ENCODE measurements at regions not wholly inside any gene's neighbourhood (a gene's known extent, or its start where the extent isn't known, plus 50 kb on each side); places are given as distances from the start of the nearest gene placed in this dataset. TPM values are rescaled to one million over a fixed set of nuclear protein-coding genes. Genes with fewer than 3 reads are reported as not detected.
A peak's percentile ranks its signal among the peaks of the same experiment; 100 is the strongest.
"Not testable (repeated sequence)": the region's sequence is repeated elsewhere in the genome, so short reads cannot be mapped to it uniquely, and the experiment has no call there.

DNA sequence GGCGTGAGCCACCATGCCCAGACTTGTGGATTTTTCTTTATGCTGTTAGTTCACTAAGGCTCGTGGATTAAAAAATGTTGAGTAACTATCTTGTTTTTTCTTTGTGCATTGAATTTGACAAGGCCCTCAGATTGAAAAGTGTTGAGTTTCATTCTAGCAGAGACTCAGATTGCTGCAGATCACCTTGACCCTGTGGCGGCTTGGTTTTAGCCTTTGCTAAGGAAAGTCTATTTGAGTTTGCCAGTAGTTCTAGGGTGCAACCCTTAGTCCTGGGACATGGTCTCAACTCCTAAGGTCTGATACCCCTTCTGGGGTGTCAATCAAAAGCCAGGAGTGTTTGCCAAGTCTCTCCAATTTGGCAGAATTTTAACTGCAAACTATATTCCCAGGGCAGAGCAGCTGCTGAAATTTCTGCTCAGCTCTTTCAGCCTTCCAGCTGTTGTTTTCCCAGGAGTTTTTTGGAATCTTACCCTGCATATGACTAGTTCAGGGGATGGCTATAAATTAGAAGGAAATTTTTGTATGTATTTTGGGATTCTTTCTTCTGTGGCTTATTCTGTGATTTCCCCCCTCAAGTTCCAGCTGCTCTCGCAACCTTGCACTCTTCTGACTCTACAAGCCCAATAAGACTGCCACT, 84.3 kb upstream of the HAND1 start:
- no peak for DNase-seq (ENCODE audit: low read depth in 2 of 3, low spot score in 2 of 3)

DNA sequence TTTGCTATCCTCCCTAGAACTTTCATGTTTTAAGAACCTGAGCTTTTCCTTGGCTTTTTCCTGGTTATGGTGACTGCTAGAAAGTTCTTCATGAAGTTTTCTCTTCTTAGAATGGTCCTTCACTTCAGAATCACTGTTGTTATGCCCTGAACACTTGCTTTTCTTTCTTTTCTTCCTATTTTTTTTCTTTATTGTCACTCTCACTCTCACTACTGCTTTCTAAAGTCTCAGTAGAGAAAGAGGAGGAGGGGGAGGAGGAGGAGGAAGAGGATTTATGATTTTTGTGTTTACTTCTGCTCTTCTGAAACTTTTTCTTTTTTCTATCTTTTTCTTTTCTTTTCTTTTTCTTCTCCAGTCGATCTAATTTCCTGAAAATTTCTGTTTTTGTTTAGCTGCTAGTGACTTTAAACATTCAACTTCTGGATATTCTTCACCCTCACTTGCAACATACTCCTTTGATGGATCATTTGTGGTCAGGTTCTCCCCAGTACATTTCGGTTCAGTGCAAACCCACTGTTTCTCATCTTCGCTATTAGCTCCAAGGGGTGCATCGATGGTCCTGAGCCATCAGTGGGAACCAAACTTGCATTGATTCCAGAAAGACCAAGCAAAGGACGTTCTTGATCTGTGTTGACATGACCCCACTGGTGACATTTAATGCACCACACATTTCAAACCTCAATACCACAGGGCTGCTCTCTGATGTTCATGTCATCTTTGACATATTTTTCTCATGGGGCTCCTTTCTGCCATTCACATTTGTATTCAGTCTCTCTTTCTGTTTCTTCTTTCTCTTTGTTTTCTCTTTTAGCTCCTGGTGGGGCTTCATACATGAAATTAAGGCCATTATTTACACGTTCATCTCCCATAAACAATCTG, 81.6 kb upstream of the HAND1 start:
- no peak for DNase-seq (ENCODE audit: low read depth in 2 of 3, low spot score in 2 of 3)

DNA sequence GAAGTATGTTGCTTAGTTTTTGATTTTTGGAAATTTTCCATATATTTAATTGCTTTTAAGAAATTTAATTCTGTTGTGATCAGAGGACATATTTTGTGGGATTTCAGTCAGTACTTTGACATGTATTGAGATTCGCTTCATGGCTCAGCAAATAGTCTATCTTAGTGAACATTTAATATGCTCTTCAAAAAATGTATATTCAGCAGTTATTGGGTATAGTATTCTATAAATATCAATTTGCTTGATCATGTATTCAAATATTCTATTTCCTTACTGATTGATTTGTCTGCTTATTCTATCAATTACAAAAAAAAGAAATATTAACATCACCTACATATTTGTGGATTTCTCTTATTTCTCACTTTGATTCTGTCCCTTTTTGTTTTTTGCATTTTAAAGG, 79.5 kb upstream of the HAND1 start:
- DNase-seq (ENCODE audit: low read depth in 2 of 3, low spot score in 2 of 3), result no peak

DNA sequence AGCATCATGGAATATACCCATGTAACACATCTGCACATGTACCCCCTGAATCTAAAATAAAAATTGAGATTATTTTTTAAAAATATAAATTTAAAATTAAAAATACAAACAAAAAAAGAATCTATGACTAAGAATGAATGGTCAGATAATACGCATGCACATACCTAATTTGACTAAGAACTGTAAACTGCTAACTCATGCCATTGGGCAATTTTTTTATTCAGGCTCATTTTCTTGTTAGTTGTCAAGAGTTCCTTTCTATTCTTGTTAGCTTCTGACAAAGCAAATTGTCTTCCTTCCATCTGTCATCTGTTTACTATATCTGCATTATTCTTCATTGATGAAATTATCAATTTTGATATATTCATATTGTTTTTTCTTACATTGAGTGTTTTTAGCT, 69.5 kb upstream of the HAND1 start:
- peak in 1 of 3 donors; percentile 12 for DNase-seq (ENCODE audit: low read depth in 2 of 3, low spot score in 2 of 3)

DNA sequence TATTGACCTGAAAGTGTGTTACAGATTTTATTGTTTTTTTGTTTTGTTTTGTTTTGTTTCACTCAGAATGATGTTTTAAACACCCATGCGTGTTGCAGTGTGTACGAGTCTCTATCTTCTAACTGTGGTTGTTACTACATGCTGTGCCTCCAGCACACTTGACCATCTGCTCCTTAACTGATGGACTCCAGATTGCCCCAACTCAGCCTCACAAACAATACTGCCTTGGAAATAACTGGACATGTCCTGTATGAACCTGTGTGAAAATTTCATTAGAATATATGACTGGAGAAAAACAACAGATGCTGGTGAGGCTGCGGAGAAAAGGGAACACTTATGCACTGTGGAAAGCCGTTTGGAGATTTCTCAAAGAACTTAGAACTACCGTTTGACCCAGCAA, 68.7 kb upstream of the HAND1 start:
- no peak for DNase-seq (ENCODE audit: low read depth in 2 of 3, low spot score in 2 of 3)

DNA sequence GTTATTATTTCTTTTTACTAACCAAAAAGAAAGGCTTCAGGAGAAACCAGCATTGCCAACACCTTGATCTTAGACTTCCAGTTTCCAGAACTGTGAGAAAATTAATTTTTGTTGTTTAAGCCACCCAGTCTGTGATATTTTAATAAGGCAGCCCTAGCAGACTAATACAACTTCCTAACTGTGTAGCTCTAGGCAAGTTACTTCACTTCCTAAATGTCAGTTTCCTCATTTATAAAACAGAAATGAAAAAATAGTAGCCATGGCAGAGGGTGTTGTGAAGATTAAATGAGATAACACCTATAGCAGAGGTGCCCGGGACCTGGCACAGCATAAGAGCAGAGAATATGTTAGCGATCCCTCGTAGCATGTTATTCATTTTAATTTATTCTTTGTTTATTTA, 66.6 kb upstream of the HAND1 start:
- no peak for DNase-seq (ENCODE audit: low read depth in 2 of 3, low spot score in 2 of 3)

DNA sequence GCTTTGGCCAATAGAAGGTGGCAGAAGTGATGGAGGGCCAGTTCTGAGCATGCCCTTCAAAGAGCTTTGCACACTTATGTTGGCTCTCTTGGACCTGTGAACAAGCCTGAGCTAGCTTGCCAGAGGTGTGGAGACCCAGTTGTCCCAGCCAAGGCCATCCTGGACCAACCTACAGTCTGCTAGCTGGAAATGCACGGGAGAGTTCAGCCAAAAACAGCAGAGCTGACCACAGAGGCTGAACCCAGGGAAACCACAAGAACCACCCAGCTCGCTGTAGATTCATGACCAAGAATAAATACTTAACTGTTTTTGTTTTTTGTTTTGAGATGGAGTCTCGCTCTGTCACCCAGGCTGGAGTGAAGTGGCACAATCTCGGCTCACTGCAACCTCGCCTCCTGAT, 65.4 kb upstream of the HAND1 start:
- DNase-seq (ENCODE audit: low read depth in 2 of 3, low spot score in 2 of 3), result no peak

DNA sequence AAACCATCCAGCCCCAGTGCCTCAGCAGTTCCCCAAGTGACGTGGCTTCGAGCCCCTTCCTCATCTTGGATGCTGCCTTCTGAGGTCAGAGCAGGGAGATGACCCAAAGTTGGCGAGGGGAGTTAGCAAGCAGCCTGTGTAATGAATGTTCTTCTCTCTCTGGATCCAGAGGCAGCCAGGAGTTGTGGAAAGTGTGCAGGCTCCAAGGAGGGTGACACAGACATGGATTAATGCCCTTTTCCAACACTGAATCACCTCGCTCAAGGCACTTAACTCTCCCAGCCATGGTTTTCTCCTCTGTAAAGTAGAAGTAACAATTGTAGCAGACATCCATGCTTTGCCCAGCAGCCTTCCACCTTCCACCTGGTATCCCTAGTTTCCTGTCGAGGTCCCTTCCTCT, 64.6 kb upstream of the HAND1 start:
- DNase-seq (ENCODE audit: low read depth in 2 of 3, low spot score in 2 of 3), result no peak

DNA sequence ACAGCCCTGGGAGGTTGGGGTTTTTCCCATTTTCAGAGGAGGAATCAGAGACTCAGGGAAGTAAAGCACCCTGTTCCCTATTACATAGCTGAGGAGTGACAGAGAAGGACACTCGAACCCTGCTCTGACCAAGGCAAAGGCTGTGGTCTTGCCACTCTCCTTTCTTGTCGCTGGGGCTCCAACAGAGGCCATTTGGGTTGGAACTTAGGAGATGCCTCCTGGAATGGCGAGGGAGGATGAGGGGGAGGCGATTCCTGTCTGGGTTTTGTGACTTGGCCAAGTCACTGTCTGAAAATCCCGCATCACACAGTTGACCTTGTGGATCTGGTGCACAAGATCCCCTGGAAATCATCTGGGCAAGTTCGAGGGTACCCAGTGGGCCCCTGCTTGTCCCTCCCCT, 64.0 kb upstream of the HAND1 start:
- no peak for DNase-seq (ENCODE audit: low read depth in 2 of 3, low spot score in 2 of 3)

DNA sequence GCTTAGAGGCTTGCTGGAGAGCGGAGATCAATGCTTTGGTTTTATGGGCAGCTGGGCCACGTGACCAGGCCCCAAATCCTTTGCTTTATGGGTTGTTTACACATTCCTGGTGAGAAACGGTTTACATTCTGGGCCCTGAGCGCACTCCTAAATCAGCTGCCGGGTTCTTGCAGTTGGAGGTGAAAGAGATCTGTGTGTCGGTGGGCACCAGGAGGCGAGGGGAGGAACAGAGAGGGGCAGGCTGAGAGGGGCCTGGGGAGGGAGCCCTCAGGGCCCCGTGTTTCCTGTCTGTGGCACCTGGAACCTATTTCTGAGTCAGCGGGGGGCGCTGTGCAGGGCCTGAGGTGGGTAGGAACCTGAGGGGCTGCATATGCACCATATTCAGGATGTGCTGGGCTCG, 63.5 kb upstream of the HAND1 start:
- DNase-seq (ENCODE audit: low read depth in 2 of 3, low spot score in 2 of 3), result no peak

DNA sequence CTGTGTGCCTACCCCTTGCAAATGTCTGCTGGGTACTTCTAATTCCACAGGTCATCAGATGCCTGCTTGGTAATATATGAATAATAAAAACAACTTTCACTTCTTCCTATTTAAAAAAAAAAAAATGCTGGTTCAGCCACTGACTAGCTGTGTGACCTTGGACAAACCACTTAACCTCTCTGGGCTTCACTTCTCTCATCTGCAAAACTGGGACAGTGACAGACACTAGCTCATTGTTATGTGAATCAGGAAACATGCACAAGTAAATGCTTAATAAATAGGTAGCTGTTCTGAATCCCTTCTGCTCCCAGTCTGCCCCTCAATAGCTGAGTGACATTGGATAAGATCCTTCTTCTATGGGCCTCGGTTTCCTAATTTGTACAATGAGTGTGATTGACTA, 62.6 kb upstream of the HAND1 start:
- no peak for DNase-seq (ENCODE audit: low read depth in 2 of 3, low spot score in 2 of 3)

DNA sequence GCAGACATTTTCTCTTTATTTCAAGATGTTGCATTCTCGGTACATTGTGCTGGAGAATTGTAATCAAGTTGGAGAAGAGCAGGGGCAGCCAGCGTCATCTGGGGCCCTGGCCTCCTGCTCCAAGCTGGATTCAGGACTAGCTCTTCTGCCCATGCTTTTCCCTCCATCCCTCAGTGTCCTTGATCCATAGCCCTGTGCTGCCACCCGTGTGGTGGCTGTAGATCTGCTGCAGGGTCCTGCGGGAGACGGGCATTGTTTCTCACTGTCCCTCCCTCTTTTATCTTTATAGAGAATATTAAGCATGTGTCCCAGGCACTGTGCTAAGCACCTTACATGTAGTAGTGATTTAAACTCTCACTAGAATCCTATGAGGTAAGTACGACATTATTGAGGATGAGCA, 60.5 kb upstream of the HAND1 start:
- DNase-seq (ENCODE audit: low read depth in 2 of 3, low spot score in 2 of 3), result no peak

DNA sequence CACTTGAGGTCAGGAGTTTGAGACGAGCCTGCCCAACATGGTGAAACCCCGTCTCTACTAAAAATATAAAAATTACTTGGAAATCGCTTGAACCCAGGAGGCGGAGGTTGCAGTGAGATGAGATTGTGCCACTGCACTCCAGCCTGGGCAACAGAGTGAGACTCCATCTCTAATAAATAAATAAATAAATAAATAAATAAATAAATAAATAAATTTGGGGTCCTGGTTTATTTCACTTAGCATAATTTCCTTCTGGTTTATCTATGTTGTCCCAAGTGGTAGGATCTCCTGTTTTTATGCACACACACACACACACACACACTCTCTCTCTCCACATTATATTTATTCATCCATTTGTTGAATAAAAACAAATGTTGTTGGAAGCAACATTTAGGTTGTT, 58.4 kb upstream of the HAND1 start:
- DNase-seq (ENCODE audit: low read depth in 2 of 3, low spot score in 2 of 3), result not testable (repeated sequence)

DNA sequence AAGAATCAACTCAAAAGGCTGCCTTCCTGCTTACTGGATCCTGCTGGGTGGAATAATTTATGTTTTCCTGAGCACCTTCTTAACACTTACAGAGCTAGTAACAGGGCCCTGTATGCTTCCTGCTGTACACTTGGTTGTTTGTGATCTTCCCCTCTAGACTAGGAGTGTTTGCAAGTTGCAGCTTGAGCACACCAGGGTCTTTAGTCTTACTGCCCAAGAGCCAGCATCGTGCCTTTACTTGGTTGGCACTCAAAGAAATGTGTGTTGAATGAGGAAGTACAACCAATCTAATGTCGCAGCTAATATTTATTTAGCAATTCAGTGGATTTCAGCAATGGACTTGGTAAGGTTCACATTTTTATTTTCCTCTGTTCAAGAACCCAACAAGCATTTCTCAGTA, 57.5 kb upstream of the HAND1 start:
- DNase-seq (ENCODE audit: low read depth in 2 of 3, low spot score in 2 of 3), result no peak

DNA sequence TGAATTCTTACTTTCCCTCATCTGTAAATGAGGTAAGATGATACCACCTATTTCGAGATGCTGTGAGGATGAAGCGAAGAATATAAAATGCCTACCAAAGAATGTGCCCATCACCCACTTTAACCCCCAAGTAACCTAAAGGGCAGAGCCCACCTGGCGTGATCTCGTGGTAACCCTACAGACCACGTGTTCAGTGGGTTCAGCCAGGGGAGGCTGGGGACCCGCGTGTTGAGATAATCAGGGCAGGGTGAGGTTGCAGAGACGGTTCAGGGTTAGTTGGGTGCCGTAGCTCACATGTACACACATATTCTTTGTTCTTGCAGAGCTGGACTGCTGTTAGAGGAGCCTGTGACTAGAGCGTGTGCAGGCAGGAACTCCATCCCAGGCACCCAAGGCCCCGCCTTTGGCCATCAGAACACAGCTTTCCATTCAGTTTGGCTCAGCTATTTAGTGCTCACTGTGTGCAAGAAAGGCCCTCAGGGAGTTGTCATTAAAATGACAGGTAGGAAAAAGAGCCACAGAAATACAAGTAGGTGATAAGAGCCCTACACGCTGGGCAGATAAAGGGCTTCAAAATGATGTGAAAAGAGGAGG, 56.5 kb upstream of the HAND1 start:
- no peak for DNase-seq (ENCODE audit: low read depth in 2 of 3, low spot score in 2 of 3)

DNA sequence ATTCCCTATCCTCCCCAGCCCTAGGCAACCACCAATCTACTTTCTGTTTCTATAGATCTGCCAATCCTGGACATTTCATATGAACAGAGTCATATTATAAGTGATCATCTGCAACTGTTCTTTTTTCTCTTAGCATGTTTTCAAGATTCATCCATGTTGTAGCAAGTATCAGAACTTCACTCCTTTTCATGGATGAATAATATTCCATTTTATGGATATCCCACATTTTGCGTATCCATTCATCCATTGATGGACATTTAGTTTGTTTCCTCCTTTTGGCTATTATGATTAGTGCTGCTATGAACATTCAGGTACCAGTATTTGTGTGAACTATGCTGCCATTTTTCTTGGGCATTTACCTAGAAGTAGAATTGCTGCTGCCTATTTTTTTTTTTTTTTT, 51.3 kb upstream of the HAND1 start:
- DNase-seq (ENCODE audit: low read depth in 2 of 3, low spot score in 2 of 3), result no peak

DNA sequence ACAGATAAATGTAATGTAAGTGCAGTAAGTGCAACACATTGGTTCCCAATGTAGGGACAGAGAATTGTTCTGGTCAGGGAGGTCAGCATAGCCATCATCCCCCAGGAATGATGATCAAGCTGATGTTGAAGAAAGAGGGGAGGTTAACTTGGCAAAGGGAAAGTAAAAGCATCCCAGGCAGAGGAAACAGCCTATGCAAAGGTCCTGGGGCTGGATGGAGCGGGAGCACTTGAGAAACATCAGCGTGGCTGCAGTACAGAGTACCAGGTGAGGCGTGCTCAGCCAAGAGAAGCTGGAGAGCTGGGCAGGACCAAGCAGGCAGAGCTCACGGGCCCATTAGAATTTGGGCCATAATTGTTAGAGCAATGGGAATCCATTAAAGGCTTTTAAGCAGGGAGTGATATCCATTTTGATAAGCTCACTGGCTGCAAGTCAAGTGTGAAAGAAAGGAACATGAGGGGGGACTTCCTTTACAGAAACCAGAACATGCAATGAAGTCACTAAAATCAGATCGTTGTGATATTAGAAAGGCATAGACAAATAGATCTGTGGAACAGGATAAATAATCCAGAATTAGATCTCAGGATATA, 50.1 kb upstream of the HAND1 start:
- DNase-seq (ENCODE audit: low read depth in 2 of 3, low spot score in 2 of 3), result no peak

Small RNA genes lying in the stretch of these regions (small RNA-seq; reads per million reads assigned to genes)
- gene MIR1303 (not detected), gene MIR3141 (not detected)
